Prostate gland (tissue), 2 donors: ENCODE measurements at regions not wholly inside any gene's neighbourhood (a gene's known extent, or its start where the extent isn't known, plus 50 kb on each side); places are given as distances from the start of the nearest gene placed in this dataset.

Source experiments
- POLR2AphosphoS5 ChIP-seq: sonication (generic); formaldehyde crosslinking; IDR thresholded peaks from one replicate; pipeline ENCODE4 v1.6.1; 2017; ENCODE audit warnings: antibody characterized with exemption
- TF ChIP-seq, protein P1 (sequence below), 4 experiments: fragments of 200-600 bp in 2 of 4; fragments of 450-650 bp in 2 of 4; sonication (generic) in 2 of 4; IDR thresholded peaks; 1 replicate in 3 of 4; 2 replicates in 1 of 4; pipeline ENCODE4 v1.5.1; 2016 to 2019; ENCODE audit warnings: antibody characterized with exemption in 4 of 4, mild to moderate bottlenecking in 2 of 4, moderate library complexity in 2 of 4

DNA sequence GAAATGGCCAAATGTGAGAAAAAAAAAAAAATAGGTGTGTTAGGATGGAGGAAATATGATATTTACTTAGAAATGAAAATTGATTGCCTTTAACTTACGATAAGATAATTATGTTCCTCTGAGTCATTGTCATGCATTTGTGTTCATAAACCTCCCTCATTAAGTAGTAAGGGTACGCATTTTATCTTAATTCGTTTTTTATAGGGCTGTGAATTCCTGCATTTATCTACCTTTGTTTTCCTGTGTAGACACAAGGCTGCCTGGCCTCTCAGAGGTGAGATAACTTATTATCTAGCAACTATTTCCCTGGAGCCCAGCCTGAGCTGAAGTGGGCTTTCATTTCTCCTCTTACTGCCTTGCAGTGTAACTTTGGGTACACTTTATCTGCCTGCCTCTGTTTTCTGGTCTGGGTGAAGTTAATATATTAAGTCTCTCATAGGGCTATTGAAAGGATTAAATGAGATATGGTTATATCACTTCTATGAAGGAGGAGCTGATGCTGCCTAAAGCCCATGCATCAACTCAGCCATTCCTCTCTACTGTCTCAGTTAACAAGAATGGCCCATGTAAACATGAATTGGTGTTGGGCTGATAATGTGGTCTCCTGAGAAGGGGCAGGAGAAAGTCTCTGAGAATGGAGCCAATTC, 103.8 kb upstream of the KLF4 start:
- TF ChIP-seq, protein P1, sequence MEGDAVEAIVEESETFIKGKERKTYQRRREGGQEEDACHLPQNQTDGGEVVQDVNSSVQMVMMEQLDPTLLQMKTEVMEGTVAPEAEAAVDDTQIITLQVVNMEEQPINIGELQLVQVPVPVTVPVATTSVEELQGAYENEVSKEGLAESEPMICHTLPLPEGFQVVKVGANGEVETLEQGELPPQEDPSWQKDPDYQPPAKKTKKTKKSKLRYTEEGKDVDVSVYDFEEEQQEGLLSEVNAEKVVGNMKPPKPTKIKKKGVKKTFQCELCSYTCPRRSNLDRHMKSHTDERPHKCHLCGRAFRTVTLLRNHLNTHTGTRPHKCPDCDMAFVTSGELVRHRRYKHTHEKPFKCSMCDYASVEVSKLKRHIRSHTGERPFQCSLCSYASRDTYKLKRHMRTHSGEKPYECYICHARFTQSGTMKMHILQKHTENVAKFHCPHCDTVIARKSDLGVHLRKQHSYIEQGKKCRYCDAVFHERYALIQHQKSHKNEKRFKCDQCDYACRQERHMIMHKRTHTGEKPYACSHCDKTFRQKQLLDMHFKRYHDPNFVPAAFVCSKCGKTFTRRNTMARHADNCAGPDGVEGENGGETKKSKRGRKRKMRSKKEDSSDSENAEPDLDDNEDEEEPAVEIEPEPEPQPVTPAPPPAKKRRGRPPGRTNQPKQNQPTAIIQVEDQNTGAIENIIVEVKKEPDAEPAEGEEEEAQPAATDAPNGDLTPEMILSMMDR (IDR thresholded peaks at IDR 0.05) = no peak
- no peak for TF ChIP-seq POLR2AphosphoS5
